HL-60 (cell line): ENCODE measurements at regions not wholly inside any gene's neighbourhood (a gene's known extent, or its start where the extent isn't known, plus 50 kb on each side); places are given as distances from the start of the nearest gene placed in this dataset.

Experiments
- CTCF ChIP-seq: IDR thresholded peaks from one replicate; pipeline ENCODE4 v1.5.1; 2011; ENCODE audit warnings: low read length, control low read depth, inconsistent platforms; ENCODE audit not compliant: insufficient read depth
- GABPA ChIP-seq: IDR thresholded peaks from 2 replicates; pipeline ENCODE4 v1.6.1; 2012; ENCODE audit warnings: low read depth
- REST ChIP-seq: IDR thresholded peaks from 2 replicates; pipeline ENCODE4 v1.6.1; 2012; ENCODE audit warnings: low read depth; ENCODE audit not compliant: insufficient replicate concordance

- no peak for TF ChIP-seq REST
- no peak for TF ChIP-seq CTCF
- no peak for TF ChIP-seq GABPA
Measured at GRCh38 chr12:66741919-66742318, 63.0 kb upstream of the GRIP1 start.
